WTC11 (cell line): ENCODE measurements at regions not wholly inside any gene's neighbourhood (a gene's known extent, or its start where the extent isn't known, plus 50 kb on each side); places are given as distances from the start of the nearest gene placed in this dataset.

ENCODE experiments used
- ATAC-seq: fragments of 200-7000 bp; cut with Tn5 transposase; 2 replicates; pipeline ENCODE4 v1.10.0; 2021; ENCODE audit warnings: mild to moderate bottlenecking, moderate library complexity
- CTCF ChIA-PET: fragments of 300-600 bp; sonication (Branson Sonifier 250); formaldehyde crosslinking; loops from one replicate; lab custom pipeline; 2021; ENCODE audit warnings: antibody characterized with exemption; lab: Charles Lee
- POLR2A ChIA-PET: fragments of 350-600 bp; sonication (Branson Sonifier 250); formaldehyde crosslinking; loops from one replicate; lab custom pipeline; 2021; ENCODE audit warnings: antibody characterized with exemption; lab: Charles Lee
- DNase-seq: peaks from one replicate; pipeline ENCODE4 v3.0.0; 2021; ENCODE audit warnings: low spot score
- H3K27ac Mint-ChIP-seq: 2 replicates; pipeline ENCODE4 v1.8.0; 2021; ENCODE audit warnings: mixed read lengths
- H3K27me3 Mint-ChIP-seq: 2 replicates; pipeline ENCODE4 v1.8.0; 2021; ENCODE audit warnings: low read depth, mild to moderate bottlenecking, moderate library complexity, mixed read lengths
- H3K36me3 Mint-ChIP-seq: 2 replicates; pipeline ENCODE4 v1.8.0; 2021; ENCODE audit warnings: mixed read lengths
- H3K4me1 Mint-ChIP-seq: 2 replicates; pipeline ENCODE4 v1.8.0; 2022; ENCODE audit warnings: mixed read lengths
- H3K4me3 Mint-ChIP-seq: 2 replicates; pipeline ENCODE4 v1.8.0; 2021; ENCODE audit warnings: mild to moderate bottlenecking, moderate library complexity, mixed read lengths
- H3K9me3 Mint-ChIP-seq: 2 replicates; pipeline ENCODE4 v1.8.0; 2021; ENCODE audit warnings: mixed read lengths
- AFF4 ChIP-seq: sonication (generic); formaldehyde crosslinking; IDR thresholded peaks from 2 replicates; pipeline ENCODE4 v1.8.1; 2023; ENCODE audit warnings: mild to moderate bottlenecking, missing genetic modification reagents, borderline replicate concordance
- ELF4 ChIP-seq: sonication (generic); formaldehyde crosslinking; IDR thresholded peaks from 2 replicates; pipeline ENCODE4 v1.8.1; 2022; ENCODE audit warnings: low read depth, mild to moderate bottlenecking, moderate library complexity, missing genetic modification reagents
- EMX1 ChIP-seq: fragments of 250-450 bp; sonication (Bioruptor Pico); IDR thresholded peaks from 2 replicates; pipeline ENCODE4 v1.8.0; 2021; ENCODE audit warnings: mild to moderate bottlenecking
- FOXJ3 ChIP-seq: sonication (generic); formaldehyde crosslinking; IDR thresholded peaks from 2 replicates; pipeline ENCODE4 v1.9.0; 2021; ENCODE audit warnings: missing genetic modification reagents, mild to moderate bottlenecking, borderline replicate concordance
- FOXK1 ChIP-seq: sonication (generic); formaldehyde crosslinking; IDR thresholded peaks from 2 replicates; pipeline ENCODE4 v1.8.0; 2022; ENCODE audit warnings: mild to moderate bottlenecking, moderate library complexity, missing genetic modification reagents
- FOXP1 ChIP-seq: sonication (generic); formaldehyde crosslinking; IDR thresholded peaks from 2 replicates; pipeline ENCODE4 v1.8.0; 2022; ENCODE audit warnings: missing genetic modification reagents, mild to moderate bottlenecking, moderate library complexity, borderline replicate concordance
- JUN ChIP-seq: sonication (generic); formaldehyde crosslinking; IDR thresholded peaks from 2 replicates; pipeline ENCODE4 v1.8.0; 2023; ENCODE audit warnings: mild to moderate bottlenecking, missing genetic modification reagents
- MXD4 ChIP-seq: fragments of 250-450 bp; sonication (Bioruptor Pico); IDR thresholded peaks from 2 replicates; pipeline ENCODE4 v1.8.0; 2021; ENCODE audit warnings: mild to moderate bottlenecking, moderate library complexity, borderline replicate concordance
- ZNF121 ChIP-seq: sonication (generic); formaldehyde crosslinking; IDR thresholded peaks from 2 replicates; pipeline ENCODE4 v1.8.0; 2023; ENCODE audit warnings: missing genetic modification reagents
- TF ChIP-seq, protein P1 (sequence below): sonication (generic); formaldehyde crosslinking; IDR thresholded peaks from 2 replicates; pipeline ENCODE4 v1.8.0; 2022; ENCODE audit warnings: missing genetic modification reagents
- TF ChIP-seq, protein P2 (sequence below): fragments of 200-600 bp; IDR thresholded peaks from 2 replicates; pipeline ENCODE4 v1.8.0; 2022; ENCODE audit warnings: antibody characterized with exemption
- TF ChIP-seq, protein P3 (sequence below): sonication (generic); formaldehyde crosslinking; IDR thresholded peaks from 2 replicates; pipeline ENCODE4 v1.8.1; 2023; ENCODE audit warnings: mild to moderate bottlenecking, missing genetic modification reagents, moderate library complexity
- TF ChIP-seq, protein P4 (sequence below): sonication (generic); formaldehyde crosslinking; IDR thresholded peaks from 2 replicates; pipeline ENCODE4 v1.8.0; 2022; ENCODE audit warnings: mild to moderate bottlenecking, missing genetic modification reagents
- TF ChIP-seq, protein P5 (sequence below): sonication (generic); formaldehyde crosslinking; IDR thresholded peaks from 2 replicates; pipeline ENCODE4 v1.8.1; 2022; ENCODE audit warnings: mild to moderate bottlenecking, moderate library complexity, missing genetic modification reagents
- TF ChIP-seq, protein P6 (sequence below): sonication (generic); formaldehyde crosslinking; IDR thresholded peaks from 2 replicates; pipeline ENCODE4 v1.8.0; 2023; ENCODE audit warnings: missing genetic modification reagents

GRCh38 chr10:127648885-127649284, 88.1 kb upstream of the FOXI2 start (continued):
- TF ChIP-seq, protein P1, sequence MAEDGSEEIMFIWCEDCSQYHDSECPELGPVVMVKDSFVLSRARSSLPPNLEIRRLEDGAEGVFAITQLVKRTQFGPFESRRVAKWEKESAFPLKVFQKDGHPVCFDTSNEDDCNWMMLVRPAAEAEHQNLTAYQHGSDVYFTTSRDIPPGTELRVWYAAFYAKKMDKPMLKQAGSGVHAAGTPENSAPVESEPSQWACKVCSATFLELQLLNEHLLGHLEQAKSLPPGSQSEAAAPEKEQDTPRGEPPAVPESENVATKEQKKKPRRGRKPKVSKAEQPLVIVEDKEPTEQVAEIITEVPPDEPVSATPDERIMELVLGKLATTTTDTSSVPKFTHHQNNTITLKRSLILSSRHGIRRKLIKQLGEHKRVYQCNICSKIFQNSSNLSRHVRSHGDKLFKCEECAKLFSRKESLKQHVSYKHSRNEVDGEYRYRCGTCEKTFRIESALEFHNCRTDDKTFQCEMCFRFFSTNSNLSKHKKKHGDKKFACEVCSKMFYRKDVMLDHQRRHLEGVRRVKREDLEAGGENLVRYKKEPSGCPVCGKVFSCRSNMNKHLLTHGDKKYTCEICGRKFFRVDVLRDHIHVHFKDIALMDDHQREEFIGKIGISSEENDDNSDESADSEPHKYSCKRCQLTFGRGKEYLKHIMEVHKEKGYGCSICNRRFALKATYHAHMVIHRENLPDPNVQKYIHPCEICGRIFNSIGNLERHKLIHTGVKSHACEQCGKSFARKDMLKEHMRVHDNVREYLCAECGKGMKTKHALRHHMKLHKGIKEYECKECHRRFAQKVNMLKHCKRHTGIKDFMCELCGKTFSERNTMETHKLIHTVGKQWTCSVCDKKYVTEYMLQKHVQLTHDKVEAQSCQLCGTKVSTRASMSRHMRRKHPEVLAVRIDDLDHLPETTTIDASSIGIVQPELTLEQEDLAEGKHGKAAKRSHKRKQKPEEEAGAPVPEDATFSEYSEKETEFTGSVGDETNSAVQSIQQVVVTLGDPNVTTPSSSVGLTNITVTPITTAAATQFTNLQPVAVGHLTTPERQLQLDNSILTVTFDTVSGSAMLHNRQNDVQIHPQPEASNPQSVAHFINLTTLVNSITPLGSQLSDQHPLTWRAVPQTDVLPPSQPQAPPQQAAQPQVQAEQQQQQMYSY (CRISPR knock-in tag), result no peak
- TF ChIP-seq JUN (no peak), FOXP1 (CRISPR knock-in tag) (no peak)

DNA sequence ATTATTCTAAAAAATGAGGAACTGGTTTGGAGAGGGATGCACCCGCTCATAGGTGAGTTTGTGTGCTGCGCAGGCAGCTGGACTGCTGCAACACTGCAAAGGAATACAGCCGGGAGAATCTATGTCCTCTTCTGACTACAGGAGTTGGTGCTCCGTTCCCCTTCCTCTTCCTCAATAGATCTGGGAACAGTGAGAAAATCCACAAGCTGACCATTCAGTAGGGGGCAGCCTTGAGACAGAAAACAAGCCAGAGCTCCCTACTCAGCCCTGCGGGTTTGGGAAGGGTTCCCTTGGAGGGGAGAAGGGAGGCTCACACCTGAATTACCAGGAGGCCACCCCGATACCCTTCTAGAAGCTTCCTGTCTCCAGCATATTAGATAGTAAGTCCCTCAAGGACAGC, 87.3 kb upstream of the FOXI2 start:
- Mint-ChIP-seq H3K27me3 (no peaks in the 10 kb centered on the region), H3K9me3 (no peaks in the 10 kb centered on the region), H3K27ac (no peak overlapping the region), H3K4me1 (no peaks in the 10 kb centered on the region), H3K36me3 (no peaks in the 10 kb centered on the region), H3K4me3 (no peak overlapping the region)
- ChIA-PET CTCF (interaction anchor here (0.6 to 1.7 kb wide), 21 partner anchors 8 to 420 kb away, joined by 3 to 17 read pairs (median 4); no protein-coding TSS in a partner anchor), POLR2A (no interaction called here)
- TF ChIP-seq, protein P2, sequence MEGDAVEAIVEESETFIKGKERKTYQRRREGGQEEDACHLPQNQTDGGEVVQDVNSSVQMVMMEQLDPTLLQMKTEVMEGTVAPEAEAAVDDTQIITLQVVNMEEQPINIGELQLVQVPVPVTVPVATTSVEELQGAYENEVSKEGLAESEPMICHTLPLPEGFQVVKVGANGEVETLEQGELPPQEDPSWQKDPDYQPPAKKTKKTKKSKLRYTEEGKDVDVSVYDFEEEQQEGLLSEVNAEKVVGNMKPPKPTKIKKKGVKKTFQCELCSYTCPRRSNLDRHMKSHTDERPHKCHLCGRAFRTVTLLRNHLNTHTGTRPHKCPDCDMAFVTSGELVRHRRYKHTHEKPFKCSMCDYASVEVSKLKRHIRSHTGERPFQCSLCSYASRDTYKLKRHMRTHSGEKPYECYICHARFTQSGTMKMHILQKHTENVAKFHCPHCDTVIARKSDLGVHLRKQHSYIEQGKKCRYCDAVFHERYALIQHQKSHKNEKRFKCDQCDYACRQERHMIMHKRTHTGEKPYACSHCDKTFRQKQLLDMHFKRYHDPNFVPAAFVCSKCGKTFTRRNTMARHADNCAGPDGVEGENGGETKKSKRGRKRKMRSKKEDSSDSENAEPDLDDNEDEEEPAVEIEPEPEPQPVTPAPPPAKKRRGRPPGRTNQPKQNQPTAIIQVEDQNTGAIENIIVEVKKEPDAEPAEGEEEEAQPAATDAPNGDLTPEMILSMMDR, result peak; percentile 27; the same call in 1 of the 2 replicates
- TF ChIP-seq, protein P3, sequence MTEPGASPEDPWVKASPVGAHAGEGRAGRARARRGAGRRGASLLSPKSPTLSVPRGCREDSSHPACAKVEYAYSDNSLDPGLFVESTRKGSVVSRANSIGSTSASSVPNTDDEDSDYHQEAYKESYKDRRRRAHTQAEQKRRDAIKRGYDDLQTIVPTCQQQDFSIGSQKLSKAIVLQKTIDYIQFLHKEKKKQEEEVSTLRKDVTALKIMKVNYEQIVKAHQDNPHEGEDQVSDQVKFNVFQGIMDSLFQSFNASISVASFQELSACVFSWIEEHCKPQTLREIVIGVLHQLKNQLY (CRISPR knock-in tag), result no peak
- ATAC-seq, result peak; percentile 99
- peak; percentile 78 for DNase-seq

DNA sequence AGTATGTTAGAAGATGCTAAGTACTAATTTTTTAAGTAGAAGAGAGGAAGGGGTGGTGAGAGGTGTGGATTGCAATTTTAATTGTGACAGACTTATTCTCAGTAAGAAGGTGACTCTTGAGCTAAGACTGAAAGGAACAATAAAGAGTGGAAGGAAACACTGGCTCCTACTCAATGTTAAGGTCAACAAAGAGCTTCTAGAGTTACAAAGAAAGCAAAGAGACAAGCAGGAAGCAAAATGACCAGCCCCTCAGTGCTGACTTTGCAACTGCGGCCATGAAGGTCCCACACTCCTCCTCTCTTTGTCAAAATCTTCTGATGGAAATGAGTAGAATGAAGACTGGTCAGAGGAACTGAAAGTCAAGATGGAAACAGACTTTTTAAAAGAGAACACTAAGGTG, 79.9 kb upstream of the FOXI2 start:
- no peaks in the 10 kb centered on the region for H3K27me3 Mint-ChIP-seq
- H3K4me1 Mint-ChIP-seq, result peaks cover 9% of the 10 kb centered on the region
- DNase-seq (no peak), ATAC-seq (no peak)
- no peaks in the 10 kb centered on the region for H3K36me3 Mint-ChIP-seq
- no peak overlapping the region for H3K27ac Mint-ChIP-seq
- CTCF ChIA-PET, result interaction anchor here (0.9 to 1.7 kb wide), 4 partner anchors 7 to 38 kb away, joined by 3 to 5 read pairs (median 5); no protein-coding TSS in a partner anchor
- POLR2A ChIA-PET, result no interaction called here
- no peak overlapping the region for H3K4me3 Mint-ChIP-seq
- 0 out of 2 replicates have a peak, but pooled peaks cover 4% of the 10 kb centered on the region for H3K9me3 Mint-ChIP-seq
- TF ChIP-seq FOXK1 (CRISPR knock-in tag), result no peak
- TF ChIP-seq AFF4 (CRISPR knock-in tag), result no peak
- TF ChIP-seq MXD4 (CRISPR knock-in tag), result no peak
- TF ChIP-seq ZNF121, result no peak
- no peak for TF ChIP-seq ELF4 (CRISPR knock-in tag)
- TF ChIP-seq, protein P4, sequence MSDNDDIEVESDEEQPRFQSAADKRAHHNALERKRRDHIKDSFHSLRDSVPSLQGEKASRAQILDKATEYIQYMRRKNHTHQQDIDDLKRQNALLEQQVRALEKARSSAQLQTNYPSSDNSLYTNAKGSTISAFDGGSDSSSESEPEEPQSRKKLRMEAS (CRISPR knock-in tag), result no peak
- TF ChIP-seq, protein P1 (CRISPR knock-in tag), result no peak
- TF ChIP-seq FOXJ3 (CRISPR knock-in tag), result no peak
- TF ChIP-seq, protein P5, sequence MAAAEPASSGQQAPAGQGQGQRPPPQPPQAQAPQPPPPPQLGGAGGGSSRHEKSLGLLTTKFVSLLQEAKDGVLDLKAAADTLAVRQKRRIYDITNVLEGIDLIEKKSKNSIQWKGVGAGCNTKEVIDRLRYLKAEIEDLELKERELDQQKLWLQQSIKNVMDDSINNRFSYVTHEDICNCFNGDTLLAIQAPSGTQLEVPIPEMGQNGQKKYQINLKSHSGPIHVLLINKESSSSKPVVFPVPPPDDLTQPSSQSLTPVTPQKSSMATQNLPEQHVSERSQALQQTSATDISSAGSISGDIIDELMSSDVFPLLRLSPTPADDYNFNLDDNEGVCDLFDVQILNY (CRISPR knock-in tag), result no peak
- no peak for TF ChIP-seq EMX1
- TF ChIP-seq, protein P6, sequence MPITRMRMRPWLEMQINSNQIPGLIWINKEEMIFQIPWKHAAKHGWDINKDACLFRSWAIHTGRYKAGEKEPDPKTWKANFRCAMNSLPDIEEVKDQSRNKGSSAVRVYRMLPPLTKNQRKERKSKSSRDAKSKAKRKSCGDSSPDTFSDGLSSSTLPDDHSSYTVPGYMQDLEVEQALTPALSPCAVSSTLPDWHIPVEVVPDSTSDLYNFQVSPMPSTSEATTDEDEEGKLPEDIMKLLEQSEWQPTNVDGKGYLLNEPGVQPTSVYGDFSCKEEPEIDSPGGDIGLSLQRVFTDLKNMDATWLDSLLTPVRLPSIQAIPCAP (CRISPR knock-in tag), result no peak
- TF ChIP-seq, protein P3 (CRISPR knock-in tag), result no peak
